ENCODE measurements at regions not wholly inside any gene's neighbourhood (a gene's known extent, or its start where the extent isn't known, plus 50 kb on each side); places are given as distances from the start of the nearest gene placed in this dataset.

- Mint-ChIP-seq H3K9me3 (ENCODE audit: low read depth) (no peaks in the 10 kb centered on the region), H3K27ac (no peak overlapping the region), H3K36me3 (ENCODE audit: low read depth) (no peaks in the 10 kb centered on the region), H3K27me3 (peaks cover 5% of the 10 kb centered on the region), H3K4me3 (no peak overlapping the region), H3K4me1 (peaks cover 8% of the 10 kb centered on the region)
- ATAC-seq (no peak), DNase-seq (no peak)
- ChIA-PET POLR2A (no interaction called here), CTCF (no interaction called here)
- intact Hi-C loops (cut with DNase I, micrococcal nuclease), result no loop called here
Observed at GRCh38 chr9:675697-676370, 165.7 kb upstream of the DMRT1 start.

DNA sequence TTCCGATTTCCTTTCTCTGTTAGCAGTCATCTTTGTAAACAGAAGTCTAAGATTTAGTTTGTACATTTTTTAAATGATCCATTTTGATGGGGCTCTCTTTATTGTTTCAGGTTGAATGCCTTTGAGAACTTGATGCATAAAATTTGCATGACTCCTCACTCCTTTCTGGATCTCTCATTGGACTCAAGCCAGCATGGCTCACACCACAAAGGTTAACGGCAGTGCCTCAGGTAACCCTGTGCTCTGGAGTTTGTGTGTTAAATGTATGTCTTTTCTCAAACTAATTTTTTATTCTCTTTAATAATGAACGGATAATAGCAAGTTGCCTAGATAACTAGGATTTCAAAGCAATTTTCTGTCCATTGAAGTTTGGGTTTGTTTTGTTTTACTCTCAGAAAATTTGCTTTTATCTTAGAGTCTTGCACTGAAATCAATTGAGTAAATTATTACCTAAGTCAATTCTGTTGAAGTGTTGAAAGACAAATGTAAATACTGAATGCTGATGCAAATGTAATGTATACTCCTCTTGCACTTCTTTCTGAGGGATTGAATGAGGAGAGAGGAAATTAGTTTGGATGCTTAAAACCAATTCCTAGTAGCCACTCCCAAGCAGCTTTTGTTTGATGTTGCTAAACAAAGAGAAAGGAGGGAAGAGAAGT lies 164.6 kb upstream of the DMRT1 start:
- ATAC-seq, result no peak
- no peaks in the 10 kb centered on the region for H3K36me3 Mint-ChIP-seq (ENCODE audit: low read depth)
- no peaks in the 10 kb centered on the region for H3K9me3 Mint-ChIP-seq (ENCODE audit: low read depth)
- DNase-seq, result no peak
- H3K27ac Mint-ChIP-seq, result no peak overlapping the region
- peaks cover 8% of the 10 kb centered on the region for H3K4me1 Mint-ChIP-seq
- POLR2A ChIA-PET, result no interaction called here
- CTCF ChIA-PET, result no interaction called here
- no peak overlapping the region for H3K4me3 Mint-ChIP-seq
- H3K27me3 Mint-ChIP-seq, result peaks cover 5% of the 10 kb centered on the region
- intact Hi-C loops (cut with DNase I, micrococcal nuclease), result no loop called here

DNA sequence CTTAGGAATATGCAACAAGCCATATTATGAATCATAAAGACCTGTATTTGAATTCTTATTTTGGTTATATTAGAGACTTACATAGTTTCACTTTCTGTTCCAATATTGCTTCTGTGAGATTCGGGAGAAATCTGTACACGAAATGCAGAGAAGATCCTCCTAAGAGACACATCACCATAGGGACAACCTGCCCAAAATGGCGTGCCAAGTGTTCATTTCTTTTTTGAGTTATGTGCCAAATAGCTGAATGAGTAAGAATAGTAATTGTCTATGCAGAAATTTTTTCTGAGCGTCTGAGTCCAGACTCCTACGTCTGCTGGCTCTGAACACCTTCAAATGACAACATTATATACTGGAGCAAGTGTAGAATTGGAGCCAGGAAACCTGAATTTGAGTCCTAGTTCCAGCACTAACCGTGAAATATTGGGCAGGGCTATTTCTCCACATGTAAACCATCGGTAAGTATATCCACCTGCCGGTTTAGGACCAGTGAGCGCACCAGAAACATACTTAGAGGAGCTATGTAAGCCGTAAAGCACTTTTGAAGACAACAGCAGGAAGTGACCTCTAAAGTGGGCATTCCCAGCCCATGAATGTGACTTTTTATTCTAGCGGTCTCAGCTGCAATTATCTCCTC lies 163.9 kb upstream of the DMRT1 start:
- Mint-ChIP-seq H3K4me1 (peaks cover 8% of the 10 kb centered on the region), H3K9me3 (ENCODE audit: low read depth) (no peaks in the 10 kb centered on the region), H3K4me3 (no peak overlapping the region), H3K27me3 (peaks cover 5% of the 10 kb centered on the region), H3K36me3 (ENCODE audit: low read depth) (no peaks in the 10 kb centered on the region), H3K27ac (no peak overlapping the region)
- CTCF ChIA-PET, result no interaction called here
- intact Hi-C loops (cut with DNase I, micrococcal nuclease), result no loop called here
- POLR2A ChIA-PET, result no interaction called here
- DNase-seq (no peak), ATAC-seq (no peak)

- Mint-ChIP-seq H3K36me3 (ENCODE audit: low read depth) (no peaks in the 10 kb centered on the region), H3K27me3 (peaks cover 2% of the 10 kb centered on the region), H3K27ac (no peak overlapping the region), H3K4me3 (no peak overlapping the region), H3K9me3 (ENCODE audit: low read depth) (no peaks in the 10 kb centered on the region), H3K4me1 (peaks cover 8% of the 10 kb centered on the region)
- ATAC-seq (no peak), DNase-seq (no peak)
- ChIA-PET POLR2A (no interaction called here), CTCF (no interaction called here)
- intact Hi-C loops (cut with DNase I, micrococcal nuclease), result no loop called here
Observed at GRCh38 chr9:678897-679296, 162.6 kb upstream of the DMRT1 start.

DNA sequence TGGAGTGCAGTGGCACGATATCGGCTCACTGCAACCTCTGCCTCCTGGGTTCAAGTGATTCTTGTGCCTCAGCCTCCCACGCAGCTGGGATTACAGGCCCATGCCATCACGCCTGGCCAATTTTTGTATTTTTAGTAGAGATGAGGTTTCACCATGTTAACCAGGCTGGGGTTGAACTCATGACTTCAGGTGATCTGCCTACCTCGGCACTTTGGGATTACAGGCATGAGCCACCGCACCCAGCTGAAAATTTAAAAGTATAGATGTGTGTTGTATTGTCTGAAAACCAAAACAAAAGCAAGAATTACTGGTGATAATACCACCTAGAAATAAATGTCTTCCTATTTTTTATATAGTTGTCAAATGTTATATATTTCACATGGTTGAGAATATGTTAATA lies 162.0 kb upstream of the DMRT1 start:
- ChIA-PET POLR2A (no interaction called here), CTCF (no interaction called here)
- Mint-ChIP-seq H3K4me1 (peaks cover 8% of the 10 kb centered on the region), H3K4me3 (no peak overlapping the region), H3K27me3 (no peaks in the 10 kb centered on the region), H3K9me3 (ENCODE audit: low read depth) (no peaks in the 10 kb centered on the region), H3K36me3 (ENCODE audit: low read depth) (no peaks in the 10 kb centered on the region), H3K27ac (no peak overlapping the region)
- intact Hi-C loops (cut with DNase I, micrococcal nuclease), result no loop called here
- no peak for ATAC-seq
- no peak for DNase-seq

- Mint-ChIP-seq H3K4me1 (peaks cover 8% of the 10 kb centered on the region), H3K36me3 (ENCODE audit: low read depth) (no peaks in the 10 kb centered on the region), H3K9me3 (ENCODE audit: low read depth) (no peaks in the 10 kb centered on the region), H3K27ac (no peak overlapping the region), H3K4me3 (no peak overlapping the region), H3K27me3 (no peaks in the 10 kb centered on the region)
- ChIA-PET CTCF (no interaction called here), POLR2A (no interaction called here)
- DNase-seq (no peak), ATAC-seq (no peak)
- intact Hi-C loops (cut with DNase I, micrococcal nuclease), result no loop called here
Observed at GRCh38 chr9:680106-680505, 161.4 kb upstream of the DMRT1 start.

GRCh38 chr9:682633-683508 lies 158.6 kb upstream of the DMRT1 start:
- Mint-ChIP-seq H3K9me3 (ENCODE audit: low read depth) (no peaks in the 10 kb centered on the region), H3K36me3 (ENCODE audit: low read depth) (no peaks in the 10 kb centered on the region), H3K4me3 (no peak overlapping the region), H3K4me1 (no peaks in the 10 kb centered on the region), H3K27ac (no peak overlapping the region), H3K27me3 (no peaks in the 10 kb centered on the region)
- POLR2A ChIA-PET, result no interaction called here
- DNase-seq (no peak), ATAC-seq (no peak)
- intact Hi-C loops (cut with DNase I, micrococcal nuclease), result no loop called here
- CTCF ChIA-PET, result interaction anchor here (0.6 to 1.9 kb wide), 3 partner anchors 17 to 120 kb away, joined by 3 to 5 read pairs (median 3); no protein-coding TSS in a partner anchor

GRCh38 chr9:683509-684021 lies 157.9 kb upstream of the DMRT1 start:
- CTCF ChIA-PET, result interaction anchor here (0.9 to 1.3 kb wide), 2 partner anchors 72 to 78 kb away, joined by 3 to 4 read pairs; no protein-coding TSS in a partner anchor
- no peak for ATAC-seq
- intact Hi-C loops (cut with DNase I, micrococcal nuclease), result no loop called here

GRCh38 chr9:684054-684890 lies 157.2 kb upstream of the DMRT1 start:
- DNase-seq (no peak), ATAC-seq (no peak)
- H3K27me3 Mint-ChIP-seq, result no peaks in the 10 kb centered on the region
- no peak overlapping the region for H3K27ac Mint-ChIP-seq
- H3K4me1 Mint-ChIP-seq, result no peaks in the 10 kb centered on the region
- POLR2A ChIA-PET, result no interaction called here
- H3K4me3 Mint-ChIP-seq, result no peak overlapping the region
- H3K36me3 Mint-ChIP-seq (ENCODE audit: low read depth), result no peaks in the 10 kb centered on the region
- H3K9me3 Mint-ChIP-seq (ENCODE audit: low read depth), result no peaks in the 10 kb centered on the region
- intact Hi-C loops (cut with DNase I, micrococcal nuclease), result no loop called here
- CTCF ChIA-PET, result interaction anchor here (0.6 to 1.3 kb wide), 3 partner anchors 31 to 78 kb away, joined by 3 to 4 read pairs (median 3); no protein-coding TSS in a partner anchor

More at GRCh38 chr9:683509-684021, 157.9 kb upstream of the DMRT1 start:
- Mint-ChIP-seq H3K27me3 (no peaks in the 10 kb centered on the region), H3K9me3 (ENCODE audit: low read depth) (no peaks in the 10 kb centered on the region), H3K4me1 (no peaks in the 10 kb centered on the region), H3K4me3 (no peak overlapping the region), H3K27ac (no peak overlapping the region), H3K36me3 (ENCODE audit: low read depth) (no peaks in the 10 kb centered on the region)
- DNase-seq, result no peak
- POLR2A ChIA-PET, result no interaction called here

DNA sequence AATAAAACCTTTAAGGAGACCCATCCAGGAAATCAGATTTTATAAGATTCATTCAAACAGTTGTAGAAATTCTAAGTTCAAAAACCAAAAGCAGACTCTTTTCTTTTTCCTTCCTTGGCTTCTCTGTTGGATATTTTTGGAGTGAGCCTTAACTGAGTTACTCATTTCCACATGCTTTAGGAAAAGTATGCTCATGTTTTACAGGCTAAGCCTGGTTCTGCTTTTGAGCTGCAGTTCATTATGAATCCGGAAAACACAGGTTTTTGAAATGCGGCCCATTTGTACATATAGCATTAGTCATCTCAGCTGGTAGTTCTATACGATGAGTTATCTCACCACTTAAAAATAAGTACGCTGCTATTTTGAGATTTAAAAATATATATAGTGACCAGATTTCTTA lies 156.6 kb upstream of the DMRT1 start:
- POLR2A ChIA-PET, result no interaction called here
- no peaks in the 10 kb centered on the region for H3K9me3 Mint-ChIP-seq (ENCODE audit: low read depth)
- CTCF ChIA-PET, result no interaction called here
- no peak overlapping the region for H3K4me3 Mint-ChIP-seq
- H3K4me1 Mint-ChIP-seq, result no peaks in the 10 kb centered on the region
- ATAC-seq (no peak), DNase-seq (no peak)
- H3K27me3 Mint-ChIP-seq, result no peaks in the 10 kb centered on the region
- no peaks in the 10 kb centered on the region for H3K36me3 Mint-ChIP-seq (ENCODE audit: low read depth)
- H3K27ac Mint-ChIP-seq, result no peak overlapping the region
- intact Hi-C loops (cut with DNase I, micrococcal nuclease), result no loop called here

DNA sequence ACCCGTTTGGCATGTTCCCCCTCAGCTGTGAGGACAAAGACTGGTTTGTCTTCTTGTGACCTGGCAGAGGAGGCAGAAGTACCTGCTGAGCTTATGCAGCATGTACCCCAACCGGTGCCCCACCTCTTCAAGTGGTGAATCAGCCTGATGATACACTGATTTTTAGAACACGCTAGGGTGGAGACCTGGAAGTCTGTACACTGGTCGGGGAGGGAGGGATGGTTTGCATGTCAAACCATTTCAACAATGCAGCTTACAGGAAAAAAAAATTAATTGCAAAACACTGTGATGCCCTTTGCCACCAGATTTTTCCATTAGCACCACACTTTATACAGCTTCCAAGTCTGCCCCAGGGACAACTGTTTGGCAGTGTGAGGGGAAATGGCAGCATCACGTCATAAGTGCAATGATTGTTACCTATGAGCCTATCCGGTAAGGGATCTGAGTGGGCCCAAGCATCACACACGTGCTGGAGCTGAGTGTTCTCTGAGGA lies 155.1 kb upstream of the DMRT1 start:
- H3K9me3 Mint-ChIP-seq (ENCODE audit: low read depth), result no peaks in the 10 kb centered on the region

More for the DNA sequence above, 155.1 kb upstream of the DMRT1 start:
- Mint-ChIP-seq H3K4me1 (no peaks in the 10 kb centered on the region), H3K4me3 (no peak overlapping the region), H3K27me3 (no peaks in the 10 kb centered on the region), H3K36me3 (ENCODE audit: low read depth) (no peaks in the 10 kb centered on the region), H3K27ac (no peak overlapping the region)
- intact Hi-C loops (cut with DNase I, micrococcal nuclease), result no loop called here
- POLR2A ChIA-PET, result no interaction called here
- DNase-seq (no peak), ATAC-seq (no peak)
- CTCF ChIA-PET, result interaction anchor here (1.0 kb wide), 1 partner anchor 46 kb away, joined by 3 read pairs; no protein-coding TSS in a partner anchor

Measured in activated CD4-positive, alpha-beta T cell treated with anti-CD3 and anti-CD28 coated beads for 36 hours (primary cell).